ENCODE measurements at regions not wholly inside any gene's neighbourhood (a gene's known extent, or its start where the extent isn't known, plus 50 kb on each side); places are given as distances from the start of the nearest gene placed in this dataset.

GRCh38 chr6:22448291-22448711 lies 121.1 kb upstream of the HDGFL1 start:
- Histone ChIP-seq H3K36me3 (no peaks in the 10 kb centered on the region), H3K4me3 (no peak overlapping the region), H3K27ac (no peak overlapping the region), H3K4me1 (no peaks in the 10 kb centered on the region), H3K9me3 (no peaks in the 10 kb centered on the region), H3K27me3 (no peaks in the 10 kb centered on the region)
- TF ChIP-seq CTCF (IDR thresholded peaks at IDR 0.05): no peak
- WGBS, 2 donors: 83 to 99% methylated on average over 6 of the region's 6 CpGs
- intact Hi-C loops (cut with DNase I): no loop called here
- DNase-seq: no peak
- ATAC-seq: no peak
- FAIRE-seq: no peak

GRCh38 chr6:22451962-22452361 lies 117.4 kb upstream of the HDGFL1 start:
- no peak for DNase-seq
- Histone ChIP-seq H3K4me3 (no peak overlapping the region), H3K9me3 (no peaks in the 10 kb centered on the region), H3K27ac (no peak overlapping the region), H3K36me3 (no peaks in the 10 kb centered on the region), H3K27me3 (no peaks in the 10 kb centered on the region), H3K4me1 (no peaks in the 10 kb centered on the region)
- no peak for ATAC-seq
- no peak for TF ChIP-seq CTCF (IDR thresholded peaks at IDR 0.05)
- 89 to 91% methylated on average over 7 of the region's 7 CpGs for WGBS, 2 donors
- intact Hi-C loops (cut with DNase I): no loop called here
- no peak for FAIRE-seq

GRCh38 chr6:22455378-22455777 lies 114.0 kb upstream of the HDGFL1 start:
- intact Hi-C loops (cut with DNase I): no loop called here
- H3K4me1 ChIP-seq: no peaks in the 10 kb centered on the region
- no peaks in the 10 kb centered on the region for H3K9me3 ChIP-seq
- TF ChIP-seq CTCF (IDR thresholded peaks at IDR 0.05): no peak
- 59 to 71% methylated on average over 1 of the region's 1 CpG for WGBS, 2 donors
- ATAC-seq: no peak
- H3K27ac ChIP-seq: no peak overlapping the region
- H3K27me3 ChIP-seq: no peaks in the 10 kb centered on the region
- peak; percentile 81 for FAIRE-seq
- DNase-seq: no peak
- no peak overlapping the region for H3K4me3 ChIP-seq
- H3K36me3 ChIP-seq: no peaks in the 10 kb centered on the region

- WGBS, 2 donors: 54 to 83% methylated on average over 1 of the region's 1 CpG
- no peak for FAIRE-seq
These were observed 111.4 kb upstream of the HDGFL1 start for GRCh38 chr6:22457996-22458395.

More at GRCh38 chr6:22457996-22458395, 111.4 kb upstream of the HDGFL1 start:
- ATAC-seq (no peak), DNase-seq (no peak)
- no peak overlapping the region for H3K4me3 ChIP-seq
- H3K9me3 ChIP-seq: no peaks in the 10 kb centered on the region
- intact Hi-C loops (cut with DNase I): no loop called here
- H3K36me3 ChIP-seq: no peaks in the 10 kb centered on the region
- TF ChIP-seq CTCF (IDR thresholded peaks at IDR 0.05): no peak
- no peaks in the 10 kb centered on the region for H3K27me3 ChIP-seq
- no peaks in the 10 kb centered on the region for H3K4me1 ChIP-seq
- H3K27ac ChIP-seq: no peak overlapping the region
